ENCODE measurements at regions not wholly inside any gene's neighbourhood (a gene's known extent, or its start where the extent isn't known, plus 50 kb on each side); places are given as distances from the start of the nearest gene placed in this dataset.

GRCh38 chr9:14399756-14400657 is 86.1 kb upstream of the NFIB start:
- no peak for DNase-seq (ENCODE audit: low read depth)
- no peak for TF ChIP-seq CTCF (IDR thresholded peaks at IDR 0.05; ENCODE audit: control insufficient read depth, extremely low read depth, insufficient read depth)
- H3K4me3 ChIP-seq (ENCODE audit: low read depth, low read length): no peak overlapping the region

- DNase-seq (ENCODE audit: low read depth): no peak
- TF ChIP-seq CTCF (IDR thresholded peaks at IDR 0.05; ENCODE audit: control insufficient read depth, extremely low read depth, insufficient read depth): no peak
Observed at GRCh38 chr9:14398473-14398872, 84.5 kb upstream of the NFIB start.

GRCh38 chr9:14396171-14396570 is 82.2 kb upstream of the NFIB start:
- TF ChIP-seq CTCF (IDR thresholded peaks at IDR 0.05; ENCODE audit: control insufficient read depth, extremely low read depth, insufficient read depth): no peak
- no peak overlapping the region for H3K4me3 ChIP-seq (ENCODE audit: low read depth, low read length)

More at GRCh38 chr9:14398473-14398872, 84.5 kb upstream of the NFIB start:
- no peak overlapping the region for H3K4me3 ChIP-seq (ENCODE audit: low read depth, low read length)

GRCh38 chr9:14395317-14396082 is 81.6 kb upstream of the NFIB start:
- no peak for DNase-seq (ENCODE audit: low read depth)
- TF ChIP-seq CTCF (IDR thresholded peaks at IDR 0.05; ENCODE audit: control insufficient read depth, extremely low read depth, insufficient read depth): no peak
- no peak overlapping the region for H3K4me3 ChIP-seq (ENCODE audit: low read depth, low read length)

More at GRCh38 chr9:14396171-14396570, 82.2 kb upstream of the NFIB start:
- DNase-seq (ENCODE audit: low read depth): no peak

- H3K4me3 ChIP-seq (ENCODE audit: low read depth, low read length): no peak overlapping the region
- TF ChIP-seq CTCF (IDR thresholded peaks at IDR 0.05; ENCODE audit: control insufficient read depth, extremely low read depth, insufficient read depth): no peak
- DNase-seq (ENCODE audit: low read depth): no peak
Observed at GRCh38 chr9:14393418-14393817, 79.5 kb upstream of the NFIB start.

- H3K4me3 ChIP-seq (ENCODE audit: low read depth, low read length): no peak overlapping the region
- no peak for DNase-seq (ENCODE audit: low read depth)
- TF ChIP-seq CTCF (IDR thresholded peaks at IDR 0.05; ENCODE audit: control insufficient read depth, extremely low read depth, insufficient read depth): no peak
Observed at GRCh38 chr9:14391620-14392019, 77.7 kb upstream of the NFIB start.
